ENCODE measurements at regions not wholly inside any gene's neighbourhood (a gene's known extent, or its start where the extent isn't known, plus 50 kb on each side); places are given as distances from the start of the nearest gene placed in this dataset.

DNA sequence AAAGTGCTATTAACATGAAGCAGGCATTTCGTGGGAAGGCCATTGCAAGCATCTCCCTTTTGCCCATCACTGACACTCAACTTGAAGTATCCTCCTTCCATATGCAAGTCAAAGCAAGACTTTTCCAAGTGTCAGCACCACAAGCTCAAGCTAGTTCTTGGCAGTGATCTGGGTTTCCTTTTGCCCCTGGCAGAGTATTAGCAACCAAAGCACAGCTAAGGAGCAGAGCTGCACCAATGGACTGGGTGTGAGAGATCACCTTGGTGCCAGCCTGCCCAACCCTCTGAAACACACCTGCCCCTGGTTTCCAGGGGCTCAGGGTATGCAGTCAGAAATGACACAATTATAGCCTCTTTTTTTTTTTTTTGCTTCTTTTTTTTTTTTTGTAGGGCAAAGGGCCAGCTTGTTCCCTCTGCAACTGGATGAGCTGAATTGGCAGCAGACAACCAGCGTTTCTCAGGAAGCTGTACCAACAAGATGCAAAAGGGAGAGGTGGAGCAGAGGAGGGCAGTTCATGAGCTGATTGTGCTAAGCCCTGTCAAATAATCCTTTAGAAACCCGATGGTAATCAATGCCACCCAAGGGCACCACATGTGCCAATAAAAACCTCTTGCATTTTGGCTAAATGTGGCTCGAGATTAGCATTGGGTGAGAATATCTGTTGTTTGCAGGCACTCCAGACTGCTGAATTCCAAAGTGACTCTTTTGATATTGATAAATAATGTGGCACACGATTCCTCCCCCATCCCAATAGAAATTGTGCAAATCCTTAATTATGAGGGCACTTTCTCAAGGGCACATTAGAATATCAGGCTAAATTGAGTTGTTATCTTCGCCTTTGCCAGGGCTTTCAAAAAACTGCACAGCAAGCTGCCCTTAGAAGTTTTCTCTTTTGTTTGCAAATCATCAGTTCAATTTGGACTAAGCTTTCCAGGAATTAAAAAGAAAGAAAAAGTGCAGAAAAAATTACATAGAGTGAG is 192.4 kb downstream of the GAS1 start:
- TF ChIP-seq, protein P1, sequence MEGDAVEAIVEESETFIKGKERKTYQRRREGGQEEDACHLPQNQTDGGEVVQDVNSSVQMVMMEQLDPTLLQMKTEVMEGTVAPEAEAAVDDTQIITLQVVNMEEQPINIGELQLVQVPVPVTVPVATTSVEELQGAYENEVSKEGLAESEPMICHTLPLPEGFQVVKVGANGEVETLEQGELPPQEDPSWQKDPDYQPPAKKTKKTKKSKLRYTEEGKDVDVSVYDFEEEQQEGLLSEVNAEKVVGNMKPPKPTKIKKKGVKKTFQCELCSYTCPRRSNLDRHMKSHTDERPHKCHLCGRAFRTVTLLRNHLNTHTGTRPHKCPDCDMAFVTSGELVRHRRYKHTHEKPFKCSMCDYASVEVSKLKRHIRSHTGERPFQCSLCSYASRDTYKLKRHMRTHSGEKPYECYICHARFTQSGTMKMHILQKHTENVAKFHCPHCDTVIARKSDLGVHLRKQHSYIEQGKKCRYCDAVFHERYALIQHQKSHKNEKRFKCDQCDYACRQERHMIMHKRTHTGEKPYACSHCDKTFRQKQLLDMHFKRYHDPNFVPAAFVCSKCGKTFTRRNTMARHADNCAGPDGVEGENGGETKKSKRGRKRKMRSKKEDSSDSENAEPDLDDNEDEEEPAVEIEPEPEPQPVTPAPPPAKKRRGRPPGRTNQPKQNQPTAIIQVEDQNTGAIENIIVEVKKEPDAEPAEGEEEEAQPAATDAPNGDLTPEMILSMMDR (conservative IDR thresholded peaks at IDR 0.05; ENCODE audit: control insufficient read depth, insufficient read depth, low read depth, low read length): no peak
- no peak overlapping the region for H3K4me3 ChIP-seq (ENCODE audit: control insufficient read depth, low read depth, low read length)
- no peak for DNase-seq (ENCODE audit: low read depth)

DNA sequence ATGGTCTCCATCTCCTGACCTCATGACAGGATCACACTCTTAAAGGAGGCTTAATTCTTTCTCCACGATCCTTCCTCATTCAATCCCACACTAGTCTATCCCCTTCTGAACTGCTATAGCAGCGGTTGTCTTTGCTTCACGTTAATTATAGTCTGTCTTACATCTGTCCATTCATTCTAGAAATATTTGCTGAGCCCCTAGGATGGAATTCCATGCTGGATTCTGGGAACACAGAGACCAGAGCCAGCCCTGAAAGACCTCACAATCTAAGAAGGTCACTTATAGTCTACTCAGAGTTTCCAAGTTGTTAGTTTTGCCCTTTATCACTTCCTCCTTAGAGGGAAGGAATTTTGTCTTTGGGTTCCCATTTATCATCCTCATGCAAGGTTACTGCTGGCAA is 193.5 kb downstream of the GAS1 start:
- H3K4me3 ChIP-seq (ENCODE audit: control insufficient read depth, low read depth, low read length): no peak overlapping the region
- no peak for DNase-seq (ENCODE audit: low read depth)
- TF ChIP-seq, protein P1 (conservative IDR thresholded peaks at IDR 0.05; ENCODE audit: control insufficient read depth, insufficient read depth, low read depth, low read length): no peak

DNA sequence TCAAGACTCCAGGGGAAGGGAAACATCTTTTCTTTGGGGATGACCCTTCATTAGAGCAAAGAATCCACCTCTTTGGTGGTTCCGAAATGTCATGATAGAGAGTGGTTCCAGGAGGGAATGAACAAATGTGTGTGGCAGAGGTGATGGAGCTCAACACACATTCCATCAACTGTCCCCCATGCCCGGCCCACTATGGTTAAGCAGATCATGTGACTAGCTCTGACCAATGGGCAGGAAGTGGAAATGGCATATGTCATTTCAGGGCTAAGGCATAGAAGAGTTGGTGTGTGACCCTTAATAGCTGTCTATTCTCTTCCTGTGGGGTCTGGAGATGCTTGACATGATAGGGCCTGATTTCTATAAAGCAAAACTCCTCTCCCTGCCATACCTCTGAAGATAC is 194.6 kb downstream of the GAS1 start:
- TF ChIP-seq, protein P1 (conservative IDR thresholded peaks at IDR 0.05; ENCODE audit: control insufficient read depth, insufficient read depth, low read depth, low read length): no peak
- H3K4me3 ChIP-seq (ENCODE audit: control insufficient read depth, low read depth, low read length): no peak overlapping the region
- DNase-seq (ENCODE audit: low read depth): no peak

DNA sequence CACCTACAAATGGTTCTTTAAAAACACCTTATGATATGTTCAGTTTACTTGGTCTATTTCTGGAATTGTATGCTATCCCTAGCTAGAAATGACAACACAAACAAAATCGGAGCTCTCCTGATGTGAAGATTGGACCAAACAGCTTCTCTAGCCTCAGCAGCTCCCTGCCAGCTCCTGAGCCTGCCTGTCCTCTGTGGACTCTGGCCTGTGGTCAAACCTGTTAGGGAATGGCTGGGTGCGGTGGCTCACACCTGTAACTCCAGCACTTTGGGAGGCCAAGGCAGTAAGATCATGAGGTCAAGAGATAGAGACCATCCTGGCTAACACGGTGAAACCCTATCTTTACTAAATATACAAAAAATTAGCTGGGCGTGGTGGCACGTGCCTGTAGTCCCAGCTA is 195.3 kb downstream of the GAS1 start:
- DNase-seq (ENCODE audit: low read depth): no peak
- TF ChIP-seq, protein P1 (conservative IDR thresholded peaks at IDR 0.05; ENCODE audit: control insufficient read depth, insufficient read depth, low read depth, low read length): no peak

DNA sequence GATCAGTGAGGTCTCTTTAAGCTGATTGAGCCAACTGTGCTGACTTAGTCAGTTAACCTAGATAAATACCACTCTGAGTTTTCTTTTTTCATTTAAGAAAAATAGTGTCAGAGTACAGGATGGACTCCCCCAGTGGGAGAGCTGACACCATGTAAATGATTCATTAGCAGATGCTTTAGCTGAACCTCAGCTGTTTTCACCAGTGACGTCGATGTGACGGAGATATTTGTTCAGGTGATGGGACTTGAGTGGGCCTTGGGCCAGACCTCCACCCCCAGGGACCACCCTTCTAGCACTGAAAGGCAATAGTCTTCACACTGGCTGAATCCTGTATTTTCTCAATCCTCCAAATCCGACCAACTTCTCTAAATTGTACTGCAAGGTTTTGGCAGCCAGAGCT is 196.1 kb downstream of the GAS1 start:
- H3K4me3 ChIP-seq (ENCODE audit: control insufficient read depth, low read depth, low read length): no peak overlapping the region
- DNase-seq (ENCODE audit: low read depth): peak; percentile 71
- TF ChIP-seq, protein P1 (conservative IDR thresholded peaks at IDR 0.05; ENCODE audit: control insufficient read depth, insufficient read depth, low read depth, low read length): no peak

More for the DNA sequence above, 195.3 kb downstream of the GAS1 start:
- no peak overlapping the region for H3K4me3 ChIP-seq (ENCODE audit: control insufficient read depth, low read depth, low read length)

DNA sequence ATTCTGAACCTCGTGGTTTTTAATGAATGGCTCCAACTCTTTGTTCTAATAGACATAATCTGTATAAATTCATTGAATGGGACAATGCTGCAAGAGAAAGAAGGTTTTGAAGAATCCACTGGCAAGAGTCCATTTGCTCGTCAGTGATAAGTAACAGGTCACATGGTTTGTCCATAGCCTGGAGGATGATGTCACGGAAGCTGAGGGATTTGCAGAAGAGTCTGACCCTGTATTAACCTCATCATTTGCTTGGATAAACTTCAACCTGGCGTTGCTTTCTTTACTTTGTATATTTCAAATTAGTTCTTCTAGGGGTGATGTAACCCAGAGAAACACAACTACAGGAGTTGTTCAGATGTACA is 197.4 kb downstream of the GAS1 start:
- no peak overlapping the region for H3K4me3 ChIP-seq (ENCODE audit: control insufficient read depth, low read depth, low read length)
- DNase-seq (ENCODE audit: low read depth): peak; percentile 94
- TF ChIP-seq, protein P1 (conservative IDR thresholded peaks at IDR 0.05; ENCODE audit: control insufficient read depth, insufficient read depth, low read depth, low read length): no peak
